ENCODE measurements at regions not wholly inside any gene's neighbourhood (a gene's known extent, or its start where the extent isn't known, plus 50 kb on each side); places are given as distances from the start of the nearest gene placed in this dataset.

- FAIRE-seq: no peak
- CTCF ChIA-PET: no interaction called here
- intact Hi-C loops (cut with micrococcal nuclease): no loop called here
Observed at GRCh38 chr5:169393907-169394306, 93.0 kb upstream of the SLIT3 start.

DNA sequence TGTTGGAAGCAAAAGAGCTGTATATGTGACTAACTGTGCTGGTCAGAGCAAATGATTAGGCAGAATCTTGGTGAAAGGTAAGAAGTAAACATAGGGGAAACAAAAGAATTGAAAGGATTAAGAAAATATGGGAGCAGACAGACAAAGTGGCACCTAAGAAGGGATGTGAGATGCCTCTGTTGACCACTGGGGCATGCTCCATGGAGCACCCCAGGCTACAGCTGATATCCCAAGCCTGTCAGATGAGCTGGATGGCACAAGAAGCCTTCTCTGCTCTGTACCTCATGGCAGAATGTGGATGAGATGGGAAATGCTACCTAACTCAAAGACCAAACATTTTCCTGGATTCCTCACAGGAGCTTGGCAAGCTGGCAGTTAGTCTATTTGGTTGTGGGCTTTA lies 89.3 kb upstream of the SLIT3 start:
- Histone ChIP-seq H3K27me3 (ENCODE audit: control insufficient read depth in 2 of 2, insufficient read depth in 2 of 2, low read length in 2 of 2) (no peaks in the 10 kb centered on the region), H3K27ac (ENCODE audit: insufficient read depth, low read depth, low read length) (no peak overlapping the region), H3K4me2 (ENCODE audit: insufficient read depth, low read length) (no peak overlapping the region), H3K9me1 (replicated peaks; ENCODE audit: control insufficient read depth, extremely low read depth, insufficient read depth, low read length) (no peaks in the 10 kb centered on the region), H2AFZ (ENCODE audit: low read depth, low read length) (no peak overlapping the region), H3K4me1 (ENCODE audit: control insufficient read depth, extremely low read depth, insufficient read depth, low read length) (no peaks in the 10 kb centered on the region), H3K9ac (replicated peaks; ENCODE audit: extremely low read depth, insufficient read depth, low read length) (no peak overlapping the region), H3K4me3 (replicated peaks in 1 of 3; ENCODE audit: insufficient read depth in 1 of 3, low read depth in 1 of 3, low read length in 3 of 3) (no peak overlapping the region), H3K79me2 (ENCODE audit: control insufficient read depth, insufficient read depth, low read length) (no peaks in the 10 kb centered on the region), H3K9me3 (replicated peaks; ENCODE audit: control insufficient read depth, insufficient read depth, low read length) (no peaks in the 10 kb centered on the region), H3K36me3 (ENCODE audit: control insufficient read depth in 2 of 2, extremely low read depth in 1 of 2, insufficient read depth in 2 of 2, low read length in 2 of 2) (no peaks in the 10 kb centered on the region), H4K20me1 (replicated peaks; ENCODE audit: control insufficient read depth, extremely low read depth, insufficient read depth, low read length) (no peaks in the 10 kb centered on the region)
- POLR2A ChIA-PET: no interaction called here
- CTCF ChIA-PET: no interaction called here
- BruUV-seq (replicated peaks): no TSS peak
- intact Hi-C loops (cut with micrococcal nuclease) (no loop called here), dilution Hi-C loops (cut with MboI; ENCODE audit: extremely low pct_ligation_motif_present, low sequenced_read_pairs) (no loop called here)
- no peak for FAIRE-seq
- no peak for DNase-seq (ENCODE audit: low read depth, low spot score)
- TF ChIP-seq MAX (IDR thresholded peaks at IDR 0.05; ENCODE audit: insufficient read depth, insufficient read length) (no peak), CTCF (IDR thresholded peaks at IDR 0.05; ENCODE audit: extremely low read depth in 1 of 2, insufficient read depth in 1 of 2, low read depth in 1 of 2, low read length in 2 of 2) (no peak), FOS (IDR thresholded peaks at IDR 0.05; ENCODE audit: borderline replicate concordance, insufficient read depth, low read length) (no peak), POLR2AphosphoS5 (IDR thresholded peaks at IDR 0.05; ENCODE audit: insufficient read depth, low read depth, low read length) (no peak), JUN (IDR thresholded peaks at IDR 0.05; ENCODE audit: borderline replicate concordance, insufficient read depth, insufficient read length, low read depth) (no peak), POLR2A (IDR thresholded peaks at IDR 0.05; ENCODE audit: low read depth, low read length) (no peak), GATA2 (IDR thresholded peaks at IDR 0.05; ENCODE audit: insufficient read depth, insufficient read length, low read depth, low read length) (no peak), EZH2 (IDR thresholded peaks at IDR 0.05; ENCODE audit: borderline replicate concordance, low read depth, low read length, severe bottlenecking) (no peak), MYC (IDR thresholded peaks at IDR 0.05; ENCODE audit: low read depth, low read length) (no peak)

More at GRCh38 chr5:169393907-169394306, 93.0 kb upstream of the SLIT3 start:
- Histone ChIP-seq H3K9me1 (replicated peaks; ENCODE audit: control insufficient read depth, extremely low read depth, insufficient read depth, low read length) (no peaks in the 10 kb centered on the region), H3K9ac (replicated peaks; ENCODE audit: extremely low read depth, insufficient read depth, low read length) (no peak overlapping the region), H2AFZ (ENCODE audit: low read depth, low read length) (no peak overlapping the region), H3K4me3 (replicated peaks in 1 of 3; ENCODE audit: insufficient read depth in 1 of 3, low read depth in 1 of 3, low read length in 3 of 3) (no peak overlapping the region), H3K27ac (ENCODE audit: insufficient read depth, low read depth, low read length) (no peak overlapping the region), H3K4me1 (ENCODE audit: control insufficient read depth, extremely low read depth, insufficient read depth, low read length) (no peaks in the 10 kb centered on the region), H4K20me1 (replicated peaks; ENCODE audit: control insufficient read depth, extremely low read depth, insufficient read depth, low read length) (no peaks in the 10 kb centered on the region), H3K36me3 (ENCODE audit: control insufficient read depth in 2 of 2, extremely low read depth in 1 of 2, insufficient read depth in 2 of 2, low read length in 2 of 2) (no peaks in the 10 kb centered on the region), H3K79me2 (ENCODE audit: control insufficient read depth, insufficient read depth, low read length) (no peaks in the 10 kb centered on the region), H3K9me3 (replicated peaks; ENCODE audit: control insufficient read depth, insufficient read depth, low read length) (no peaks in the 10 kb centered on the region), H3K4me2 (ENCODE audit: insufficient read depth, low read length) (no peak overlapping the region), H3K27me3 (ENCODE audit: control insufficient read depth in 2 of 2, insufficient read depth in 2 of 2, low read length in 2 of 2) (no peaks in the 10 kb centered on the region)
- dilution Hi-C loops (cut with MboI; ENCODE audit: extremely low pct_ligation_motif_present, low sequenced_read_pairs): no loop called here
- no peak for TF ChIP-seq CTCF (IDR thresholded peaks at IDR 0.05; ENCODE audit: extremely low read depth in 1 of 2, insufficient read depth in 1 of 2, low read depth in 1 of 2, low read length in 2 of 2)
- no peak for TF ChIP-seq FOS (IDR thresholded peaks at IDR 0.05; ENCODE audit: borderline replicate concordance, insufficient read depth, low read length)
- no peak for TF ChIP-seq EZH2 (IDR thresholded peaks at IDR 0.05; ENCODE audit: borderline replicate concordance, low read depth, low read length, severe bottlenecking)
- TF ChIP-seq MYC (IDR thresholded peaks at IDR 0.05; ENCODE audit: low read depth, low read length): no peak
- TF ChIP-seq POLR2AphosphoS5 (IDR thresholded peaks at IDR 0.05; ENCODE audit: insufficient read depth, low read depth, low read length): no peak
- no peak for TF ChIP-seq GATA2 (IDR thresholded peaks at IDR 0.05; ENCODE audit: insufficient read depth, insufficient read length, low read depth, low read length)
- no peak for DNase-seq (ENCODE audit: low read depth, low spot score)
- no TSS peak for BruUV-seq (replicated peaks)
- POLR2A ChIA-PET: no interaction called here

Measured in endothelial cell of umbilical vein (primary cell).